ENCODE measurements at regions not wholly inside any gene's neighbourhood (a gene's known extent, or its start where the extent isn't known, plus 50 kb on each side); places are given as distances from the start of the nearest gene placed in this dataset.

DNA sequence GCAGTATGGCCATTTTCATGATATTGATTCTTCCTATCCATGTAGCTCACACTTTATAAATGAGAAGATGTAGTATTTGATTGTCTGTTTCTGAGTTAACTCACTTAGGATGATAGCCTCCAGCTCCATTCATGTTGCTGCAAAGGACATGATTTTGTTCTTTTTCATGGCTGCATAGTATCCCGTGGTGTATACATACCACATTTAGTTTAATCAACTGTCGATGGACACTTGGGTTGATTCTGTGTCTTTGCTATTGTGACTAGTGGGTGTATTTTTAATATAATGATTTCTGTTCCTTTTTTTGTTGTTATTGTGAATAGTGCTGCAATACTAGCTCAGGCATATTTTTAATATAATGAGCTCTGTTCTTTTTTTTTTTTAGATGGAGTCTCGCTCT, 560.3 kb upstream of the ZNF608 start:
- Mint-ChIP-seq H3K4me1 (no peaks in the 10 kb centered on the region), H3K4me3 (no peak overlapping the region), H3K9me3 (peaks cover 8% of the 10 kb centered on the region), H3K27ac (no peak overlapping the region), H3K36me3 (peaks cover 7% of the 10 kb centered on the region), H3K27me3 (no peaks in the 10 kb centered on the region)
- ATAC-seq = no peak

- Mint-ChIP-seq H3K27me3 (no peaks in the 10 kb centered on the region), H3K4me3 (no peak overlapping the region), H3K4me1 (no peaks in the 10 kb centered on the region), H3K9me3 (peaks cover 26% of the 10 kb centered on the region), H3K36me3 (peaks cover 20% of the 10 kb centered on the region), H3K27ac (no peak overlapping the region)
- no peak for ATAC-seq
Observed at GRCh38 chr5:125310749-125311148, 564.3 kb upstream of the ZNF608 start.

- Mint-ChIP-seq H3K27me3 (no peaks in the 10 kb centered on the region), H3K4me1 (no peaks in the 10 kb centered on the region), H3K4me3 (no peak overlapping the region), H3K27ac (no peak overlapping the region), H3K9me3 (peaks cover 22% of the 10 kb centered on the region), H3K36me3 (peaks cover 20% of the 10 kb centered on the region)
- no peak for ATAC-seq
Observed at GRCh38 chr5:125311743-125312142, 565.3 kb upstream of the ZNF608 start.

DNA sequence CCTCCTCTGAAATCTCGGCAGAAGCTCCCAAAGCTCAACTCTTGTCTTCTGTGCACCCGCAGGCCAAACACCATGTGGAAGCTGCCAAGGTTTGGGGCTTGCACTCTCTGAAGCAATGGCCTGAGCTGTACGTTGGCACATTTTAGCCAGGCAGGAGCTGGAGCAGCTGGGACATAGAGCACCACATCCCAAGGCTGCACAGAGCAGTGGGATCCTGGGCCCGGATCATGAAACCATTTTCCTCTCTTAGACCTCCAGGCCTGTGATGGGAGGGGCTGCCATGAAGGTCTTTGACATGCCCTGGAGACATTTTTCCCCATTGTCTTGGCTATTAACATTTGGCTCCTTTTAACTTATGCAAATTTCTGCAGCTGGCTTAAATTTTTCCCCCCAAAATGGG, 567.1 kb upstream of the ZNF608 start:
- Mint-ChIP-seq H3K4me3 (no peak overlapping the region), H3K36me3 (peaks cover 13% of the 10 kb centered on the region), H3K4me1 (no peaks in the 10 kb centered on the region), H3K27ac (no peak overlapping the region), H3K27me3 (no peaks in the 10 kb centered on the region), H3K9me3 (peaks cover 20% of the 10 kb centered on the region)
- ATAC-seq = no peak

- Mint-ChIP-seq H3K36me3 (peaks cover 13% of the 10 kb centered on the region), H3K4me3 (no peak overlapping the region), H3K27ac (no peak overlapping the region), H3K4me1 (no peaks in the 10 kb centered on the region), H3K9me3 (peaks cover 20% of the 10 kb centered on the region), H3K27me3 (no peaks in the 10 kb centered on the region)
- no peak for ATAC-seq
Observed at GRCh38 chr5:125315306-125315705, 568.9 kb upstream of the ZNF608 start.

GRCh38 chr5:125316391-125316790, 570.0 kb upstream of the ZNF608 start:
- peaks cover 13% of the 10 kb centered on the region for H3K36me3 Mint-ChIP-seq
- H3K27me3 Mint-ChIP-seq = no peaks in the 10 kb centered on the region
- H3K27ac Mint-ChIP-seq = no peak overlapping the region
- H3K9me3 Mint-ChIP-seq = peaks cover 20% of the 10 kb centered on the region
- no peak for ATAC-seq
- no peak overlapping the region for H3K4me3 Mint-ChIP-seq
- no peaks in the 10 kb centered on the region for H3K4me1 Mint-ChIP-seq

- H3K4me1 Mint-ChIP-seq = no peaks in the 10 kb centered on the region
- no peak overlapping the region for H3K4me3 Mint-ChIP-seq
- ATAC-seq = no peak
- no peak overlapping the region for H3K27ac Mint-ChIP-seq
- H3K27me3 Mint-ChIP-seq = no peaks in the 10 kb centered on the region
- H3K36me3 Mint-ChIP-seq = peaks cover 13% of the 10 kb centered on the region
- peaks cover 20% of the 10 kb centered on the region for H3K9me3 Mint-ChIP-seq
Observed at GRCh38 chr5:125316915-125317535, 570.6 kb upstream of the ZNF608 start.

GRCh38 chr5:125317536-125317995, 571.1 kb upstream of the ZNF608 start:
- Mint-ChIP-seq H3K9me3 (peaks cover 17% of the 10 kb centered on the region), H3K27me3 (no peaks in the 10 kb centered on the region), H3K4me1 (no peaks in the 10 kb centered on the region), H3K27ac (no peak overlapping the region), H3K36me3 (peaks cover 13% of the 10 kb centered on the region), H3K4me3 (no peak overlapping the region)
- ATAC-seq = no peak

DNA sequence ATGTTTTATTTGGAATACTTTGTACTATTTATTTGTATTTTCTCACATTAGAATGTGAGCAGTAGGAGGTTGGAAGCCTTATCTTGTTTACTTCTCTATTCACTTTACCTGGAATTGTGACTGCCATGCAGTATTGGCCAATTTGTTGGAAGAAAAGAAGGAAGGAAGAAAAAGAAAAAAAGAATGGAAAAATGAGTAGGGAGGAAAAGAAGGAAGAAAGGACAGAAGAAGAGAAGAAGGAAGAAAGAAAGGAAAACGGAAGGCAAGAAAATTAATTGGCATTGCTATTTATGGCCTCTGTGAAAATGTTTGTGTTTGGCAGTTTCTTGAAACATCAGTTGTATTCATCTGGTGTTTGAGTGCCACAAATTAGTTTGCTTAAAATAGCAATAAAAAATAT, 575.2 kb upstream of the ZNF608 start:
- Mint-ChIP-seq H3K4me3 (no peak overlapping the region), H3K4me1 (no peaks in the 10 kb centered on the region), H3K27ac (no peak overlapping the region), H3K27me3 (no peaks in the 10 kb centered on the region), H3K36me3 (no peaks in the 10 kb centered on the region), H3K9me3 (no peaks in the 10 kb centered on the region)
- no peak for ATAC-seq

- Mint-ChIP-seq H3K36me3 (no peaks in the 10 kb centered on the region), H3K4me1 (peaks cover 7% of the 10 kb centered on the region), H3K27me3 (no peaks in the 10 kb centered on the region), H3K9me3 (no peaks in the 10 kb centered on the region), H3K4me3 (no peak overlapping the region), H3K27ac (no peak overlapping the region)
- ATAC-seq = no peak
Observed at GRCh38 chr5:125323613-125324012, 577.2 kb upstream of the ZNF608 start.

DNA sequence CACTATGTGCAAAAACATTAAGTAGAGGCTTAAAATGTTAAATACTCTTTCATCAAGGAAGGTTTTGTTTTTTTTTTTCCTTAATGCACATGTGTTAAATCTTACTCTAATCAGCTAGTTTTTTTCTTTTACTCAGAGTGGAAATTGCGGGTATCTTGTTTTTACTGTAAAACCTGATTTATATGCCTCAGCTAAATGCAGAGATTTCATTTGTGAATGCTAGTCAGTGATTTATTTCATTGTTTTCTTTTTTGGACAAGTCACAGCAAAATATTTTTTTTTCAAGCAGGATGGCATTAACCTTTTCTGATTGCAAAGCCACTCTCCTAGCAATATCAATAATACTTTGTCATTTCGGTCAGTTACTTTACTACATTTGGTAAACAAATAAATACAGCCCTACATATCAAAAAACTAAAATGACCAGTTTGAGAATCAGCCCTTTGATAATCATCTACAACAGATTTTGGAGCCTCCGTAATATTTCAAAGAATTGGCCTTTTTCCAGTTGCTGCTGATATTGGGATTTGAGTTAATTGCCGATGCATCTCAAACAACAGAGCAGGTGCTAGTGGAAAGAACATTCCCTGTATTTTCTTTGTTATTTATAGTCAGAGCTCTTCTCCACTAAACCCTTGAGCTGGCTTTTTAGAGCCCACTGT, 579.2 kb upstream of the ZNF608 start:
- no peaks in the 10 kb centered on the region for H3K9me3 Mint-ChIP-seq
- H3K27ac Mint-ChIP-seq = no peak overlapping the region
- no peaks in the 10 kb centered on the region for H3K36me3 Mint-ChIP-seq
- H3K4me3 Mint-ChIP-seq = no peak overlapping the region
- ATAC-seq = no peak
- peaks cover 7% of the 10 kb centered on the region for H3K4me1 Mint-ChIP-seq
- no peaks in the 10 kb centered on the region for H3K27me3 Mint-ChIP-seq

- Mint-ChIP-seq H3K36me3 (no peaks in the 10 kb centered on the region), H3K27ac (no peak overlapping the region), H3K9me3 (no peaks in the 10 kb centered on the region)
Observed at GRCh38 chr5:125326150-125326510, 579.7 kb upstream of the ZNF608 start.

GRCh38 chr5:125327676-125328075, 581.2 kb upstream of the ZNF608 start:
- Mint-ChIP-seq H3K9me3 (no peaks in the 10 kb centered on the region), H3K4me1 (peaks cover 7% of the 10 kb centered on the region), H3K27ac (no peak overlapping the region), H3K36me3 (no peaks in the 10 kb centered on the region), H3K27me3 (no peaks in the 10 kb centered on the region), H3K4me3 (no peak overlapping the region)
- ATAC-seq = peak; percentile 45

More at GRCh38 chr5:125326150-125326510, 579.7 kb upstream of the ZNF608 start:
- Mint-ChIP-seq H3K4me3 (no peak overlapping the region), H3K27me3 (no peaks in the 10 kb centered on the region), H3K4me1 (peaks cover 7% of the 10 kb centered on the region)
- no peak for ATAC-seq

DNA sequence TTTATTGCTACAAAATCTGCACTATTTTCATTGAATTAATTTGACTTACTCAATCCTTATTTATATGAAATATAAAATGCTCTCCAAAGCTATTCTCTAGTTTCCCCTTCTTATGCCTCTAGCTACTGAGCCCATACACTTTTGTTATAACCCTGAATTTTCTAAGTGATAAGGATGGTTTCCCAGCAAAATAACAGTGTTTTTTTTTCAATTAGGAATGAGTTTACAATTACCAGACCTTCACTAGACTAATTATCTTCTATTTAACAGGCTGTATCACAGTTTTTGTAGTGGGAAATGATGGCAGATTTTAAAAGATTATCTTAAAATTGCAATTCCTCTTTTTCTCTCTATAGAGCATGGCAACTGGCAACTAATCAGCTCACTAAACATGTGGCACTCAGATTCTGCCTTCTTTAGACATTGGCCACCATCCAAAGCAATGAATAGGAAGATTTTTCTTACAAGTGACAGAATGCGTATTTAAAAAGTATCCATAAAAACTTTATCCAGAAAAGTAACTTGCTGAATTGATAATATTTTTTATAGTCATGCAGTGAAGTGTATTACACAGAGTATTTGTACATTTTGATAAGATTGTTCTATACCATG, 585.7 kb upstream of the ZNF608 start:
- H3K4me3 Mint-ChIP-seq = no peak overlapping the region
- H3K27me3 Mint-ChIP-seq = no peaks in the 10 kb centered on the region
- H3K4me1 Mint-ChIP-seq = peaks cover 17% of the 10 kb centered on the region
- H3K27ac Mint-ChIP-seq = no peak overlapping the region
- ATAC-seq = no peak
- H3K36me3 Mint-ChIP-seq = no peaks in the 10 kb centered on the region
- no peaks in the 10 kb centered on the region for H3K9me3 Mint-ChIP-seq

- ATAC-seq = no peak
Observed at GRCh38 chr5:125333416-125333815, 587.0 kb upstream of the ZNF608 start.

DNA sequence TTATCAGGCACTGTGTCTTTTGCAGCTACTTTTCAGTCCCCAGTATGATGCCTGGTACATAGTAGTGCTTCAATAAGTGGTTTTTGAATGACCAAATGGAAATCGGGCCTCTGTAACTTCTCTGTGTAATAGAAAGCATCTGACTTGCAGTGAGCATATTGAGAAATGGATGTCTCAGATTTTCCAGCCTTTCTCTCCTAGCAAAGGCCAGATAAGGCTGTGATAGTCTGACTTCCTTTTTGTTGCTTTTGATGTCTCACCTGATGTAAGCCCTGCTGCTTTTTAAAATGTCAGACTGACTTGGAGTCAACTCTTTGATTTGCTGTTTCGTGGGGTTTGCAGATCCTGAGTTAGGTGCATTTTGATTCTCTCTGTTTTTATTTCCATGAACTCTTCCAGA, 590.0 kb upstream of the ZNF608 start:
- no peaks in the 10 kb centered on the region for H3K36me3 Mint-ChIP-seq
- H3K27ac Mint-ChIP-seq = peak overlapping the region; percentile 50
- H3K9me3 Mint-ChIP-seq = peaks cover 2% of the 10 kb centered on the region
- ATAC-seq = peak; percentile 67
- H3K4me3 Mint-ChIP-seq = no peak overlapping the region
- H3K4me1 Mint-ChIP-seq = peaks cover 34% of the 10 kb centered on the region
- H3K27me3 Mint-ChIP-seq = no peaks in the 10 kb centered on the region

More at GRCh38 chr5:125333416-125333815, 587.0 kb upstream of the ZNF608 start:
- Mint-ChIP-seq H3K27ac (no peak overlapping the region), H3K27me3 (no peaks in the 10 kb centered on the region), H3K4me3 (no peak overlapping the region), H3K4me1 (peaks cover 21% of the 10 kb centered on the region), H3K36me3 (no peaks in the 10 kb centered on the region), H3K9me3 (no peaks in the 10 kb centered on the region)
